ENCODE measurements at regions not wholly inside any gene's neighbourhood (a gene's known extent, or its start where the extent isn't known, plus 50 kb on each side); places are given as distances from the start of the nearest gene placed in this dataset.

GRCh38 chr3:43867436-43868072, 176.8 kb downstream of the ABHD5 start:
- DNase-seq: no peak

DNA sequence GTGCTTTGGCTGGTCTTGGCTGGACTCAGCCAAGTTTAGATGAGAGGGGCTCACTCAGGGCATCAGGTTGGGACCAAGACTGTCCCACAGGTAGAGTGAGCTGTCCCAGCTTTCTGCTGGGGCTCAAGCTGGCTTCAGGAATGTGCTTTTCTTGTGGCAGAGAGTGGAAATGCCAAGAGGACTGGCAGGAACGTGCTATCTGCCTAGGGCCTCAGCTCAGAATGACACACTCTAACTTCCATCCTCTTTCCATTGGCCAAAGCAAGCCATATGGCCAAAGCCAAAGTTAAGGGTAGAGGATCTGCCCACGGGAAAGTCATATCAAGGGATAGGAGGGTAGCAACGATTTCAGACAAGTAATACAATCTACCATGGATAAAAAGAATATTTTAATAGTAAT, 178.8 kb downstream of the ABHD5 start:
- DNase-seq: no peak

DNA sequence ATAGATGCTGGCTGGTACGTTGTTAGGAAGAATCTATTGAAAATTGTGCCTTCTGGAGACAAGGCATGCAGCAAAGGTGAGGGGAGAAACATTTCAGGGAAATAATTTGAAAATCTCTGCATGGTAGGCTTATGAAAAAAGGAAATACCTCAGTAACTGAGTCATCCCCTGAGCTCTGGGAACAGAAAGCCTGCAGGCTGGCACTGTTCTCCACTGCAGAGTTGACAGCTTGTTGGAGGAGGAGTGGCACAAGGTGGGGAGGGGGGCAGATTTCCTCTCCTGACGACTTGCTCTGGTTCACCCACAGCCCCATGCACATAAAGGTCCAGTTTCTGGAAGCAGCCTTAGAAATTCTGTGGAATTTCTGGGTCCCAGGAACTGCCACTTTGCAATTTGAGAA, 179.4 kb downstream of the ABHD5 start:
- no peak for DNase-seq

- no peak for DNase-seq
These were observed 180.3 kb downstream of the ABHD5 start for GRCh38 chr3:43870844-43871626.

GRCh38 chr3:43871627-43872245, 181.0 kb downstream of the ABHD5 start:
- no peak for DNase-seq

DNA sequence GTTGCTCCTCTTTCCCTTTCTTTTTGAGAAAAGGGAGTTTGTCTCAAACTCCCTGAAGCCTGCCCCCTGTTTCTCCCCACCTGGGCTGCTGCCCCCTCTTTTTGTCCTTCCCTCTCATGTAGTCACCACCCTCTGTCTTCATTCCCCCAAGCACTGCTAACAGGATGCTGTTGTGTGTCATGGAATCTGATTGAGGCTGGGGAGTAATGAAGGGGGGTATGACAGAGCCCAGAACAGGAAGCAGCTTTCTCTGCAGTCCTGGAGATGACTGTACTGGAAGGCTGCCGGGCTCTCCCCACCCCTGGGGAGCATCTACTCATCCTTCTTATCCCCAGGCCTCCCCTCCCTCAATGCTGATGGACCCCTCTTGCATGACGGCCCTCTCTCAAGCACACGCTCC, 181.6 kb downstream of the ABHD5 start:
- DNase-seq: no peak

GRCh38 chr3:43872901-43873300, 182.2 kb downstream of the ABHD5 start:
- no peak for DNase-seq

DNA sequence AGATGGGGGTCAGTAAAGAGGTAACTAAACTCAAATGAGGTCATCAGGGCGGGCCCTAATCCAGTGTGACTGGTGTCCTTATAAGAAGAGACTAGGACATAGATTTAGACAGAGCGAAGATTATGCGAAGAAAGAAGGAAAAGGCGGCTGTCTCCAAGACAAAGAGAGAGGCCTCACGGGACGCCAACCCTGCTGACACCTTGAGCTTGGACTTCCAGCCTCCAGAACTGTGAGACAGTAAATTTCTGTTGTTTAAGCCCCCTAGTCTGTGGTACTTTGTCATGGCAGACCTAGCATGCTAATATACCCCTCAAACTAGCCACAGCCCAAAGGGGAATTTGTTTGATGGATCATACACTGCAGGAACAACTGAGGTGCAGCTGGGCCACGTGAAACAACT, 183.0 kb downstream of the ABHD5 start:
- no peak for DNase-seq

- no peak for DNase-seq
These were observed 183.6 kb downstream of the ABHD5 start for GRCh38 chr3:43874290-43874689.

DNA sequence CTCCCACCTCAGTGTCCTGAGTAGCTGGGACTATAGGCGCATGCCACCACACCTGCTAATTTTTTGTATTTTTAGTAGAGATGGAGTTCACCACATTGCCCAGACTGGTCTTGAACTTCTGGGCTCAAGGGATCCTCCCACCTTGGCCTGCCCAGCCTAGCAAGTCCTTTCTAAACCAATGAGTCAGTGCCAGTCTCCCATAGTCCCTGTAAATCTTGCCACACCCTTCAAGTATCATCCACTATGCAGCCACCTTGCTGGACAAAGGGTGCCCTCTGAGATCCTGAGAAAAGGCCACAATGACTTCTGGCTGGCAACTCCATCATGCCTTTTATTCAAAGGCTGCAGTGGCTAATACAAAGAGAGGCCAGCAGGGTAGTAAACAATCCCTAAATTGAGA, 184.0 kb downstream of the ABHD5 start:
- no peak for DNase-seq

DNA sequence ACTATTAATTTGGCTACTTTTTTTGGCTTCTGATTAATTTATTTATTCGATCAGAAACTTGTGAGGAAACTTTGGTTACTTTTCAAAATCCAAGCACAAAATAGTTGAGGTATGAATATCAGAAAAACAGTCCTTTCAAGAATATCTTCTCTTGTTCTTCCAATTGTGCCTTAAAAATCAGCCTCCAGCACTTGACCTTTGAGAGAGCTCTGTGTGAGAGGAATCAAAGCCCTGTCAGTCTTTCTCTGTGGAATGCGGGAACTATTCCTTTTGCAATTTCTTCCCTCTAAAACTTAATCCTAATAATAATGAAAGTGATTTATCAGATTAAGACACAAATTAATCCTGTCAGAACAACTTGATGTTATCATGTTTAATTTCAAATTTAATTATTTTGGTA, 185.9 kb downstream of the ABHD5 start:
- DNase-seq: no peak

DNA sequence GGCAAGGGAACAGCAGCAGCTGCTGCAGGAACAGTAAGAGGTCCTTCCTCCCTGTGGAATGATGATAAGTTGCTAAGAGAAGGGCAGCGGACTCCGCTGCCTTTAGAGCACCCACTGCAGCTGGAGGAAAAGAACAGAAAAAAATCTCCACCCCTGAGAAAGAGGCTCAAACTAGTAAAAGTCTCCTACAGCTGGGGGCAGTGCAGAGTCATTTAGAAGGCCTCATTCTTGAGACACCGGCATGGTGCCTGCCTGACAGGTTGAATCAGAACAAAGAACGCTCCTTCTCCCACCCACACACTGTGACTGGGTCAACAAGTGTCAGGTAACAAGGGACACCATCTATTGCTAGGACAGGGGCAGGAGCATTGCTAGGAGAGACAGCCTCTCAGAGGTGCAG, 188.4 kb downstream of the ABHD5 start:
- no peak for DNase-seq

- no peak for DNase-seq
These were observed 192.4 kb downstream of the ABHD5 start for GRCh38 chr3:43882976-43883680.

DNA sequence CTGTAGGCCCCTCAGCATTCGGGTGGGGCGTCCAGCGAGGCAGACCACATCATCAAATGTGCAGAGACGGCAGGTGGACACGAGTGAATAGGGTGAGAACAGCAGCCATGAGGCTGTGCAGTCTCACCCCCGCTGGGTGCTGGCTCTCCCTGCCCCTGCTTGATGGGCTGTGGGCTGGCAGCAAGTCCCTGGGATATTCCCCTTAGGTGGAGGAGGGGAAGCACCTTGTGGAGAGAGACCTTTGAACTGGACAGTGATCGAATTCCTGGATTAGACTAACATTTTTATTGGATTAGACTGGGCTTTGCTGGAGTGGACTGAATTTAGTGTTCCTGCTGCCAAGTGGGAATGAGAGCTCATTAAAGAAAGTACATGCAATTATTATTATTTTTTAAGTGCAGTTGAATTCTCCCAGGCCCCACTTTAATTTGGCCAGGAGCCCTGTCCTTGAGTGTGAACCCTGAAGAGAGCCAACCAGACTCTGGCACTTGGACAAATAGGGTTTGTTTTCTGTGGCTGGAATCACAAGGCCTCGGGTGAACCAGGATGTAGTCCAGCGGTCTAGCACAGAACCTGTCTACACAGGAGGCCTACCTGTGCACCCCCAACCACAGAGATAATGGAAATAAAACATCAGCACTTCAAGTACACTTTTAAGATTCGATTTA, 193.1 kb downstream of the ABHD5 start:
- no peak for DNase-seq

DNA sequence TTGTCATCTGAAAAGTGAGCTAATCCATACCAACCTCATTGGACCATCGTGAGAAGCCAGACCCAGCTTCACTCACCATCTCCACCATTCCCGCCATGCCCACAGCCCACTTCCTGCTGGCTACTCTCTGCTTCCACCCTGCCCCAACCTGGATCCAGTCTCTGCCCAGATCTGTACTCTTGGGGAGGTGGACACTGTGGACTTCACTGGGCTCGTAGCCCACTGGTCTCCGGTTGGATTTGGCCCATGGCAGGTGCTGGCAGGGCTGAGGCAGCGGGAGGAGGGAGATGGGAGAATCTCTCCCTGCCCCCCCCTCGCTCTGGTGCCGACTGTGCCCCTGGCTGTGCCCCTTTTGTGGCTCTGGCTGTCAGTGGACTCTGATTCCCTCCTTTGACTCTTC, 193.8 kb downstream of the ABHD5 start:
- DNase-seq: no peak

DNA sequence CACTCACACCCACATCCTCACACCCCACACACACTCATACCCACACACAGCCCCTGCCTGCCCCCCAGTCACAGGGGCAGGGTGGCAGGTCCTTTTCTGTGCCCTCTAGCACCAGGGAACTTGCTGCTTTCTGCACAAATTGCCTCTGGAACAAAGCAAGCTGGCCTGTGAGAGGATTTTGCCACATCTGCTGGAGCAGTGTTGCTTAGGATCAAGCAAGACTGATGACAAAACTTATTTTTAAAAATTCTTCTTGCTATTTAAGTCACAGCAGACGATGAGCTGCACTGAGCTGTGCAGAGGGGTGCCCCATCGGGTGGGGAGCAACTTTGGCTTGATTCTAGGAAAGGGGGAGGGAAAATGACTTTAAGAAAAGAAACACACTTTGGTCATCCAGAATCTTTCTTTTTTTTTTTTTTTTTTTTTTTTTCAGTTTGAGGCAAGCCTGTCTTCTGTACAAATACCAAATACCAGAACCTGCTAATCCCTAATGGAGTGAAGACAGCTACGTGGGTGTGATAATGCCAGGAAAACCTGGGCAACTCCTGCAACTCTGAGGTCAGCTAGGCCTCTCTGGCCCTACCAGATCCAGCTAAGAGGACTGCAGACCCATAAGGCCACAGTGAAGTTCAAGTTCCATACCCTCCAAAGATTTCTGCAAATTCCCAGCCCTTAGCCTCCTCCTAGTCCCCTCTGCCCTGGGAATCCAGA, 195.3 kb downstream of the ABHD5 start:
- DNase-seq: no peak

GRCh38 chr3:43892061-43892460, 201.3 kb downstream of the ABHD5 start:
- no peak for DNase-seq

GRCh38 chr3:43892526-43892925, 201.8 kb downstream of the ABHD5 start:
- DNase-seq: no peak

DNA sequence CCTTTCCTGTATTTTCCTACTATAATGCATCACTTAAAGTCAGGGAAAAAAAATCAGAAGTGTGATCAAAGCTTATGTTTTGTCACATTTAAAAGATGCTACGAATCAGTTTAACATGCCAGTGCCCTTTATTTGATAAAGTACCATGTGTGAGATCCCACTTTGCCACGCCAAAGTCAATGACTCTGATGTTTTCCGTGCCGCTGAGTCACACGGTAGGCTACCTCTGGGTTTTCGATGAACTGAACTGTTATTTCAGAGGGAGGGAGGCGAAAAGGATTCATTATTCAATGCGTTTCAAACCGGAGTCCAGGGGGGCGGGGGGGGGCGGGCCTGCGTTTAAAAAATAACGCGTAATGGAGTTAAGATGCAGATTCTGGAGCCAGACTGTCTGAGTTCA, 203.0 kb downstream of the ABHD5 start:
- DNase-seq: no peak

DNA sequence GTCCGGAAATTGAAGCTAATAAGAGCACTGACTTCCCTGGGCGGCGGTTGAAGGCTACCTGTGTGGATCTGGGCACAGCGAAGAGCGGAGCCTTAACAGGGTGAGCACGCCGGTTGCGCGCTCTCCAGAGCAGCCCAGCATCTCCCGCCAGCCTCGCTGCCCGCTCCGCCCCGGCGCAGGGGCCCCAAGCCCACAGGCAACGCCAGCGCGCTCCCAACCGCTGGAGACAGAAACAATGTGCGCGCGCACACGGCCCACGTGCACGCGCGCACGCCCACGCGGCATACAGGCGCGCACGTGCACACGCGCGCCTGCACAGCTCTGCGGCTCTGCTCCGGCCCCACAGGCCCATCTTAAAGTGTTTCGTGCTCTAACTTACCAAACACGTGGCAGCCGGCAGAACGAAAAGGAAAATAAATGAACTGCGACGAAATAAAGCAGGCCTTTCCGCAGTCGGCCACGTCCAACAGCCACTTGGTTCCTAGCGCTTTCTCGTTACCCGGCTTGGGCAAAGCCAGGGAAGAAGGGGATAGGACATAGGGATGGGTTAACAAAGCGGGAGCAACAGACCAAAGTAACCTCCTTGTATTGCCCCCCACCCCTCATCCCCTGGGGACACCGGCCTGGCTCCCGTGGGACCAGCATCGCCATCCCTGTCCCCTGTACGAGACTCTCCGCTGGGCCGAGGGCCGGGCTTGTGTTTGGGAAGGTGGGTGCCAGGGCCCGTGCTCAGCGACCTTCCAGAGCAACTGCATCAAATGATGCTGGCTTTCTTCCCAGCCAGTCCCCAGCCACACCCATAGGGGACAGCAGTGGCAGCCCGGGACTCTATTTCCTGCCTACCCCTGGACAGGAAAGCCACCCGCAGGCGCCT, 203.7 kb downstream of the ABHD5 start:
- DNase-seq: peak; percentile 2

- DNase-seq: no peak
These were observed 204.8 kb downstream of the ABHD5 start for GRCh38 chr3:43895573-43895972.
